Heart right ventricle (tissue), 16 donors: ENCODE measurements at regions not wholly inside any gene's neighbourhood (a gene's known extent, or its start where the extent isn't known, plus 50 kb on each side); places are given as distances from the start of the nearest gene placed in this dataset.

Experiments
- ATAC-seq, 8 donors: fragments of 200-7000 bp; cut with Tn5 transposase; one replicate each; pipeline ENCODE4 v1.9.1; 2020; ENCODE audit warnings: mild to moderate bottlenecking in 8 of 8, moderate library complexity in 8 of 8, moderate number of reproducible peaks in 1 of 8
- DNase-seq, 2 donors: peaks; one replicate each; pipeline ENCODE4 v3.0.0-alpha.2; 2020
- H3K27ac ChIP-seq, 10 donors: fragments of 200-600 bp; sonication (generic) in 2 of 10; one replicate each; pipeline versions ENCODE4 v1.5.0 to v1.8.0; 2020 to 2022; ENCODE audit warnings: mild to moderate bottlenecking in 3 of 10
- H3K27me3 ChIP-seq, 7 donors: fragments of 200-600 bp; one replicate each; pipeline ENCODE4 v1.8.0; 2021 to 2022; ENCODE audit warnings: mild to moderate bottlenecking in 2 of 7
- H3K36me3 ChIP-seq, 9 donors: fragments of 200-600 bp; sonication (generic) in 1 of 9; one replicate each; pipeline versions ENCODE4 v1.5.0 to v1.8.0; 2020 to 2022; ENCODE audit warnings: mild to moderate bottlenecking in 2 of 9
- H3K4me1 ChIP-seq, 9 donors: fragments of 200-600 bp; sonication (generic) in 1 of 9; one replicate each; pipeline versions ENCODE4 v1.5.0 to v1.8.0; 2020 to 2022; ENCODE audit warnings: mild to moderate bottlenecking in 4 of 9
- H3K4me3 ChIP-seq, 10 donors: fragments of 200-600 bp; sonication (generic) in 2 of 10; one replicate each; pipeline versions ENCODE4 v1.5.0 to v1.8.0; 2020 to 2022; ENCODE audit warnings: mild to moderate bottlenecking in 7 of 10, moderate library complexity in 2 of 10
- H3K9me3 ChIP-seq, 11 donors: fragments of 200-600 bp in 10 of 11; sonication (generic) in 2 of 11; one replicate each; pipeline versions ENCODE4 v1.5.0 to v1.8.0; 2013 to 2022; ENCODE audit warnings: mild to moderate bottlenecking in 2 of 11, control low read depth in 1 of 11, moderate library complexity in 1 of 11
- CTCF ChIP-seq, 9 donors: fragments of 200-600 bp; sonication (generic) in 2 of 9; IDR thresholded peaks; one replicate each; pipeline versions ENCODE4 v1.5.0 to v1.8.0; 2021 to 2022; ENCODE audit warnings: antibody characterized with exemption in 9 of 9, mild to moderate bottlenecking in 5 of 9, moderate library complexity in 1 of 9
- WGBS, 2 donors: extraction: QIAGEN DNeasy Blood & Tissue Kit; methylation state at CpG; one replicate each; pipeline ENCODE4 v1.1.7; 2013; ENCODE audit warnings: inconsistent platforms in 1 of 2; 5-methylcytosine and 5-hydroxymethylcytosine counted together
- intact Hi-C, 10 donors: fragments of 100-400 bp; cut with DNase I; formaldehyde crosslinking; loops; one replicate each; pipeline versions ENCODE4 v1.11.1 to v1.14.2; 2022
- donor health status: Arrhythmogenic right ventricular cardiomyopathy.
- donor health status: ischemic (EF 13 %, LVEDD 7.1; RV severe dilation, severe dysfunction).
- donor health status: healthy with polysubstance abuse.
- donor health status: DM: no; HTN: yes; CAD: no.
- donor health status: DM: no; HTN: no; CAD: no.
- donor health status: ischemic (EF 25% LVEDD 6.9; RV normal size, moderate dysfunction).
- donor health status: ischemic (EF 25% LVEDD 5.7; RV mildly dilated, moderate dysfunction).
- donor health status: healthy.
- donor health status: DM: yes; HTN: yes; CAD: no.
- donor health status: Ischemic cardiomyopathy.
- donor health status: ischemic (EF 35%, LVEDD 5.7; RV mildly dilated, moderate dysfunction).
- donor health status: nonischemic (EF 11% LVEDD 7.7; RV severe dilation, severe dysfunction).
- donor health status: DM: yes; HTN: yes; CAD: no.
- donor health status: PGD.
- donor health status: ischemic (EF 29% LVEDD 5.4; RV normal size, mild dysfunction).
- donor health status: nonischemic (EF 23%, LVEDD 6.1; RV moderate dilation, normal function).

GRCh38 chr1:218772575-218772974 is 401.1 kb upstream of the LYPLAL1 start:
- Histone ChIP-seq H3K9me3 (no peaks in the 10 kb centered on the region), H3K4me3 (no peak overlapping the region), H3K27me3 (no peaks in the 10 kb centered on the region), H3K4me1 (peaks cover 0 to 7% (median 0%) of the 10 kb centered on the region in 9 donors), H3K36me3 (no peaks in the 10 kb centered on the region), H3K27ac (no peak overlapping the region)
- intact Hi-C loops, result no loop called here
- TF ChIP-seq CTCF (IDR thresholded peaks at IDR 0.05), result no peak
- ATAC-seq, result no peak
- no peak for DNase-seq
- 87 to 93% methylated on average over 6 of the region's 6 CpGs for WGBS, 2 donors

- DNase-seq (no peak), ATAC-seq (no peak)
- peaks cover 0 to 7% (median 0%) of the 10 kb centered on the region in 9 donors for H3K4me1 ChIP-seq
- WGBS, 2 donors, result 72 to 85% methylated on average over 4 of the region's 4 CpGs
- H3K27me3 ChIP-seq, result peaks cover 0 to 2% (median 0%) of the 10 kb centered on the region in 7 donors
- H3K9me3 ChIP-seq, result no peaks in the 10 kb centered on the region
- H3K4me3 ChIP-seq, result no peak overlapping the region
- H3K36me3 ChIP-seq, result no peaks in the 10 kb centered on the region
- TF ChIP-seq CTCF (IDR thresholded peaks at IDR 0.05), result no peak
- H3K27ac ChIP-seq, result no peak overlapping the region
- intact Hi-C loops, result no loop called here
Measured at GRCh38 chr1:218775501-218776021, 398.1 kb upstream of the LYPLAL1 start.

GRCh38 chr1:218778257-218779126 is 395.2 kb upstream of the LYPLAL1 start:
- Histone ChIP-seq H3K36me3 (no peaks in the 10 kb centered on the region), H3K9me3 (no peaks in the 10 kb centered on the region), H3K27me3 (peaks cover 0 to 2% (median 0%) of the 10 kb centered on the region in 7 donors), H3K27ac (no peak overlapping the region), H3K4me1 (peaks cover 0 to 7% (median 0%) of the 10 kb centered on the region in 9 donors), H3K4me3 (no peak overlapping the region)
- no peak for DNase-seq
- intact Hi-C loops, result no loop called here
- 86 to 89% methylated on average over 4 of the region's 4 CpGs for WGBS, 2 donors
- no peak for TF ChIP-seq CTCF (IDR thresholded peaks at IDR 0.05)
- ATAC-seq, result no peak

GRCh38 chr1:218779341-218780100 is 394.2 kb upstream of the LYPLAL1 start:
- Histone ChIP-seq H3K27me3 (peaks cover 0 to 2% (median 0%) of the 10 kb centered on the region in 7 donors), H3K36me3 (no peaks in the 10 kb centered on the region), H3K27ac (no peak overlapping the region), H3K4me3 (no peak overlapping the region), H3K4me1 (peaks cover 0 to 7% (median 0%) of the 10 kb centered on the region in 9 donors), H3K9me3 (no peaks in the 10 kb centered on the region)
- TF ChIP-seq CTCF (IDR thresholded peaks at IDR 0.05), result no peak
- 65 to 67% methylated on average over 4 of the region's 4 CpGs for WGBS, 2 donors
- intact Hi-C loops, result no loop called here
- no peak for ATAC-seq
- DNase-seq, result no peak
